ENCODE measurements at regions not wholly inside any gene's neighbourhood (a gene's known extent, or its start where the extent isn't known, plus 50 kb on each side); places are given as distances from the start of the nearest gene placed in this dataset.

DNA sequence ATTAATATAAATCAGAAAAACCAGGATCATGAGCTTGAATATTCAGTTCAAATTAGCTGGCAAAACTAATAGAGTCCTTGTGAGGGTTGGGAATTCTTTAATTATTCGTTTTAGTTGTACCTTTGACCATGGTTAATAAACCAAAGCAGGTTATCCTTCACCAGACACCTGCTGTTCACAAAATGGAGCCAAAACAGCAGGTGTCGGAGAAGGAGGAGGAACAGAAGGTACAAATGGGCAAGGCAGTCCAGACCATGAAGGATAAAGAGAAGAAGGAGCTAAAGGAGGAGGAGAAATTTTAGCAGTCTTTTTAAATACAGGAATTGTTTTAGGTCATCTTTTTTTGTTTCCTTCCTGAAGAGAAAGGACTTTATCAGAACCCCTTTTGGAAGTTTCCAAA is 106.1 kb downstream of the NHLRC3 start:
- Mint-ChIP-seq H3K9me3 (ENCODE audit: unreplicated experiment) (no peaks in the 10 kb centered on the region), H3K36me3 (ENCODE audit: low read depth, unreplicated experiment) (no peaks in the 10 kb centered on the region), H3K27ac (ENCODE audit: unreplicated experiment) (no peak overlapping the region), H3K27me3 (ENCODE audit: unreplicated experiment) (peaks cover 2% of the 10 kb centered on the region), H3K4me3 (ENCODE audit: unreplicated experiment) (no peak overlapping the region), H3K4me1 (ENCODE audit: unreplicated experiment) (no peaks in the 10 kb centered on the region)
- TF ChIP-seq, protein P1, sequence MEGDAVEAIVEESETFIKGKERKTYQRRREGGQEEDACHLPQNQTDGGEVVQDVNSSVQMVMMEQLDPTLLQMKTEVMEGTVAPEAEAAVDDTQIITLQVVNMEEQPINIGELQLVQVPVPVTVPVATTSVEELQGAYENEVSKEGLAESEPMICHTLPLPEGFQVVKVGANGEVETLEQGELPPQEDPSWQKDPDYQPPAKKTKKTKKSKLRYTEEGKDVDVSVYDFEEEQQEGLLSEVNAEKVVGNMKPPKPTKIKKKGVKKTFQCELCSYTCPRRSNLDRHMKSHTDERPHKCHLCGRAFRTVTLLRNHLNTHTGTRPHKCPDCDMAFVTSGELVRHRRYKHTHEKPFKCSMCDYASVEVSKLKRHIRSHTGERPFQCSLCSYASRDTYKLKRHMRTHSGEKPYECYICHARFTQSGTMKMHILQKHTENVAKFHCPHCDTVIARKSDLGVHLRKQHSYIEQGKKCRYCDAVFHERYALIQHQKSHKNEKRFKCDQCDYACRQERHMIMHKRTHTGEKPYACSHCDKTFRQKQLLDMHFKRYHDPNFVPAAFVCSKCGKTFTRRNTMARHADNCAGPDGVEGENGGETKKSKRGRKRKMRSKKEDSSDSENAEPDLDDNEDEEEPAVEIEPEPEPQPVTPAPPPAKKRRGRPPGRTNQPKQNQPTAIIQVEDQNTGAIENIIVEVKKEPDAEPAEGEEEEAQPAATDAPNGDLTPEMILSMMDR (IDR thresholded peaks at IDR 0.05; ENCODE audit: unreplicated experiment): no peak
- no peak for DNase-seq (ENCODE audit: low spot score)

DNA sequence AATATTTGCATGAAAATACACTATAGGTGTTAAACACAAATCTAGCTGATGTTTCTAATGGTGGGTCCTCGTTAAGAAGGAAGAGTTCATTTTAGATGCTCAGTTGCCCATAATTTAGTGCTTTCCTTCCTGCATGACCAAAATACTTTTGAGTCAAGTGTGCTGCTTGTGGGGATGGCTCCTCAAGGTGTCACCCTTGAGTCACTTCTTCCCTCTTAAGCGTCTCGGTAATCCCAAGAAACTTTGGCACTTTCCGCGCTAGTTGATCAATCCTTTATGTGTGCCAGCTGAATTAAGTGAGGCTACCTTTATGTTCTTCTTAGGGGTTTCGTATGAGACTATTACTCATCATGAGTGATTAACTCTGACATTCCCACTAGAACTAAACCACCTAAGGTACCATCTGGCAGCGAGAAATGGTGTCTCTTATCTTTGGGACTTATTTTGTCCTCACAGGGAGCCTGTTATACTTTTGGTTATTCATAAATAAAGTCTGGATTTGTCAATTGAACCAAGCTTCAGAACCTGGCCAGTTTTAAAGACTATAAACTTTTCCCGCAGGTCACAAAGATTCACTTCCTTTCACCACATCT is 106.8 kb downstream of the NHLRC3 start:
- peak; percentile 57 for DNase-seq (ENCODE audit: low spot score)
- TF ChIP-seq, protein P1 (IDR thresholded peaks at IDR 0.05; ENCODE audit: unreplicated experiment): peak; percentile 61
- Mint-ChIP-seq H3K27ac (ENCODE audit: unreplicated experiment) (no peak overlapping the region), H3K4me3 (ENCODE audit: unreplicated experiment) (no peak overlapping the region), H3K4me1 (ENCODE audit: unreplicated experiment) (no peaks in the 10 kb centered on the region), H3K9me3 (ENCODE audit: unreplicated experiment) (no peaks in the 10 kb centered on the region), H3K36me3 (ENCODE audit: low read depth, unreplicated experiment) (no peaks in the 10 kb centered on the region), H3K27me3 (ENCODE audit: unreplicated experiment) (peaks cover 2% of the 10 kb centered on the region)

DNA sequence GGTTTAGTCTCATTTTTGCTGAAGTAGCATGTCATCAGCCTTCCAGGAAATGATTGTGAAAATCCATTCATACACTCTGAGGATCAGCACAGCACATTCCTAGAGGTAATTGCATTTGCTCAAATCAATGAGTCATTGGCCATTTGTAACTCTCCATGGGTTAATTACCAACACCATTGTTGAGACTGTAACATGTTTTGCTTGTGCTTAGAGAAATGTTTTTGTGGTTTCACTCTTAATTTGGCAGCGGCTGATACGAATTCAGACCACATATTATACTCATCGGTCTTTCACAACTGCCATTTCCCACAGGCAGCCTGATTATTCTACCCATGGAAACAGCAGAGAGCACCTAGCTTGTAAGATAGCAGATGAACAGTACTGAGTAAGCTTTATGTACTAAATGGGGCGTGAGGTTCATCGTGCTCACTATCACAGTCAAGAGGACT is 110.3 kb downstream of the NHLRC3 start:
- Mint-ChIP-seq H3K4me3 (ENCODE audit: unreplicated experiment) (no peak overlapping the region), H3K27ac (ENCODE audit: unreplicated experiment) (no peak overlapping the region), H3K36me3 (ENCODE audit: low read depth, unreplicated experiment) (no peaks in the 10 kb centered on the region), H3K9me3 (ENCODE audit: unreplicated experiment) (no peaks in the 10 kb centered on the region), H3K4me1 (ENCODE audit: unreplicated experiment) (no peaks in the 10 kb centered on the region), H3K27me3 (ENCODE audit: unreplicated experiment) (peaks cover 2% of the 10 kb centered on the region)
- no peak for DNase-seq (ENCODE audit: low spot score)
- TF ChIP-seq, protein P1 (IDR thresholded peaks at IDR 0.05; ENCODE audit: unreplicated experiment): no peak

DNA sequence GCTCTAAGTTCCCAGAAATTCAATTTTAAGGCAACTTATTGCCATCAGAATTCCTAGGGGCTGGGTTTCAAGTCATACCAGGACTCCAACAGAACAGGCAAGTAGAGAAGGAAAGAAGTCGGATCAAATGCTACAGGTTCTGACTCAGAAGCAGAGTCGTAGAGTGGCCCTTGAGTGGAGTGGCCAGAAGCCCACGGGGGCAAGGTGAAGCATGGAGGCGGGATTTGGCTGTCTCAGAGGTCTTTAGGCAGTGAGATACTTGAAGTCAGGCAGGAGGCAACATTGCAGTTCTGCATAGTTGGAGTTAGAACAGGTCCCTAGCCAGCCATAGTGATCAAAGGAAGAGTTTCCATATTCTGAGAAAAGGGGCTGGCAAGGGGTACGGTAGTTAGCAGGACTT is 111.6 kb downstream of the NHLRC3 start:
- no peaks in the 10 kb centered on the region for H3K36me3 Mint-ChIP-seq (ENCODE audit: low read depth, unreplicated experiment)
- no peak overlapping the region for H3K27ac Mint-ChIP-seq (ENCODE audit: unreplicated experiment)
- TF ChIP-seq, protein P1 (IDR thresholded peaks at IDR 0.05; ENCODE audit: unreplicated experiment): no peak
- H3K4me1 Mint-ChIP-seq (ENCODE audit: unreplicated experiment): no peaks in the 10 kb centered on the region
- no peak for DNase-seq (ENCODE audit: low spot score)
- no peaks in the 10 kb centered on the region for H3K9me3 Mint-ChIP-seq (ENCODE audit: unreplicated experiment)
- H3K27me3 Mint-ChIP-seq (ENCODE audit: unreplicated experiment): peaks cover 2% of the 10 kb centered on the region
- H3K4me3 Mint-ChIP-seq (ENCODE audit: unreplicated experiment): no peak overlapping the region

DNA sequence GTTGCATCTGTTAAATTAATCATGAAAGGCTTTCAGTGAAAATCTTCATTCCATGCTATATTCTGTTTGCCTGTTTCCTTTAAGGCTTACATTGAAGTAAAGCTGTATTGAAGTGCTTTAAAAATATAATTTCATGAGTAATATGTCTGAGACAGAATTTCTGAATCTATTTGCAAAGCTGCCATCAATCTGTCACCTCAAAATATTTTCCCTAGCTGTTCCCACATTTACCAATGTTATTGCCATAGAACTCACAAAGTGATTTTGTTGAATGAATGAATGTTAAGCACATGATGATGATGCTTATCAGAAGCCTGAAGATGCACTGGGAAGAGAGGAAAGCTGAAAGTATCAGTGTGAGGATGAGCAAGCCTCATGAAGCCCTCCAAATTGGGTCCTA is 115.8 kb downstream of the NHLRC3 start:
- TF ChIP-seq, protein P1 (IDR thresholded peaks at IDR 0.05; ENCODE audit: unreplicated experiment): no peak
- Mint-ChIP-seq H3K27ac (ENCODE audit: unreplicated experiment) (no peak overlapping the region), H3K36me3 (ENCODE audit: low read depth, unreplicated experiment) (no peaks in the 10 kb centered on the region), H3K27me3 (ENCODE audit: unreplicated experiment) (no peaks in the 10 kb centered on the region), H3K4me1 (ENCODE audit: unreplicated experiment) (peaks cover 8% of the 10 kb centered on the region), H3K9me3 (ENCODE audit: unreplicated experiment) (no peaks in the 10 kb centered on the region), H3K4me3 (ENCODE audit: unreplicated experiment) (no peak overlapping the region)
- no peak for DNase-seq (ENCODE audit: low spot score)

Measured in endothelial cell (in vitro differentiated cells).